ENCODE measurements at regions not wholly inside any gene's neighbourhood (a gene's known extent, or its start where the extent isn't known, plus 50 kb on each side); places are given as distances from the start of the nearest gene placed in this dataset.

DNA sequence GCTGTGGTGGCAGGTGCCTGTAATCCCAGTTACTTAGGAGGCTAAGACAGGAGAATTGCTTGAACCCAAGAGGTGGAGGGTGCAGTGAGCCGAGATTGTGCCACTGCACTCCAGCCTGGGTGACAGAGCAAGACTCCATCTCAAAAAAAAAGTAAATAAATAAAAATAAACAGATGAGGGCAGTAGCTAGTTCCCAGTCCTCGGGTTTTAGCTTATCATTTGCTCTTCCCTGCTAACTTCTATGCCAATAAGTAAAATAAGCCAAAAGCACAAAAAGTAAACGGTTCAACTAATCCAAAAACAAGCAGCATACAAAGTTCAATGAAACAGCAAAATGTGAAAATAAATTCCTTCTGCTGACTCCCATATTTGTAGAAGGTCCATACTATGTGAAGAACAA is 133.0 kb upstream of the TMCC3 start:
- no peak overlapping the region for H3K27ac ChIP-seq
- H3K9me3 ChIP-seq = no peaks in the 10 kb centered on the region
- H3K4me3 ChIP-seq = no peak overlapping the region
- no peak for DNase-seq (ENCODE audit: low spot score in 2 of 2)
- peaks cover 3% of the 10 kb centered on the region for H3K27me3 ChIP-seq
- WGBS = 39% methylated on average over 3 of the region's 3 CpGs
- peaks cover 7% of the 10 kb centered on the region for H3K4me1 ChIP-seq
- no peak for TF ChIP-seq EP300 (IDR thresholded peaks at IDR 0.05)
- TF ChIP-seq CTCF (IDR thresholded peaks at IDR 0.05) = no peak
- TF ChIP-seq POLR2A (IDR thresholded peaks at IDR 0.05) = no peak
- TF ChIP-seq POLR2AphosphoS5 (IDR thresholded peaks at IDR 0.05) = no peak
- no peaks in the 10 kb centered on the region for H3K36me3 ChIP-seq

DNA sequence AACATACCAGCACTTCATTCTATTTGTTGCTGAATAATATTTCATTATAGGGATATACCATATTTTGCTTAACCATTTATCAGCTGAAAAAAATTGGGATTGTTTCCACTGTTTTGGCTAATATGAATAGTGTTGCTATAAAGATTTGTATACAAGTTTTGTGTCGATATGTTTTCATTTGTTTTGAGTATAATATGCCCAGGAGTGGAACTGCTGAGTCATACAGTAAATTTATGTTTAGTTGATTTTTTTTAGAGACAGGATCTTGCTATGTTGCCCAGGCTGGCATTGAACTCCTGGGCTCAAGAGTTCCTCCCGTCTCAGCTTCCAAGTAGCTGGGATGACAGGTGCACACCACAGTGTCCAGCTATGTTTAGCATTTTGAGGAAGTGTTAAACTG is 131.5 kb upstream of the TMCC3 start:
- Histone ChIP-seq H3K27me3 (peaks cover 3% of the 10 kb centered on the region), H3K36me3 (no peaks in the 10 kb centered on the region), H3K4me1 (peaks cover 7% of the 10 kb centered on the region), H3K4me3 (no peak overlapping the region), H3K9me3 (no peaks in the 10 kb centered on the region), H3K27ac (no peak overlapping the region)
- no peak for DNase-seq (ENCODE audit: low spot score in 2 of 2)
- no peak for TF ChIP-seq POLR2AphosphoS5 (IDR thresholded peaks at IDR 0.05)
- TF ChIP-seq EP300 (IDR thresholded peaks at IDR 0.05) = no peak
- no peak for TF ChIP-seq CTCF (IDR thresholded peaks at IDR 0.05)
- TF ChIP-seq POLR2A (IDR thresholded peaks at IDR 0.05) = no peak
- WGBS = 89% methylated on average over 2 of the region's 2 CpGs

DNA sequence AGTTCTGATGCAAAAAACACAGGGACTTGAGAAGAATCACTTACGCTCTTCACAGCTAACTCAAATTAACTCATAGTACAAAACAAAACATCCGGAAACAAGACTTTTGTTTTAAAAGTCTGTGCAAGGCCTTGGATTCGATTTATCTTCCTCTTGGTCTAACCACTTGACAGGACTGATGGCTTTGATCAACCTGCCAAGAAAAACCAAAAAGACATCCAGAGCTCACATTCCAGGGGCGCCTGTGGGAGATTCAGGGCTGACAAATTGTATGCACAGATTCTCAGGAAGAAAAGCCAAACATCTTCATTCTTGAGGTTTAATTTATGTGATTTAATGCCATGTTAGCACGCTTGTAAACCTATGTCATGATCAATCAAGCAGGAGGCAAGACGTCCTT is 129.1 kb upstream of the TMCC3 start:
- H3K36me3 ChIP-seq = no peaks in the 10 kb centered on the region
- no peak overlapping the region for H3K27ac ChIP-seq
- no peak for DNase-seq (ENCODE audit: low spot score in 2 of 2)
- H3K9me3 ChIP-seq = no peaks in the 10 kb centered on the region
- peaks cover 7% of the 10 kb centered on the region for H3K4me1 ChIP-seq
- TF ChIP-seq CTCF (IDR thresholded peaks at IDR 0.05) (no peak), POLR2AphosphoS5 (IDR thresholded peaks at IDR 0.05) (no peak), EP300 (IDR thresholded peaks at IDR 0.05) (no peak), POLR2A (IDR thresholded peaks at IDR 0.05) (no peak)
- H3K4me3 ChIP-seq = no peak overlapping the region
- WGBS = 37% methylated on average over 6 of the region's 6 CpGs
- H3K27me3 ChIP-seq = peaks cover 5% of the 10 kb centered on the region

DNA sequence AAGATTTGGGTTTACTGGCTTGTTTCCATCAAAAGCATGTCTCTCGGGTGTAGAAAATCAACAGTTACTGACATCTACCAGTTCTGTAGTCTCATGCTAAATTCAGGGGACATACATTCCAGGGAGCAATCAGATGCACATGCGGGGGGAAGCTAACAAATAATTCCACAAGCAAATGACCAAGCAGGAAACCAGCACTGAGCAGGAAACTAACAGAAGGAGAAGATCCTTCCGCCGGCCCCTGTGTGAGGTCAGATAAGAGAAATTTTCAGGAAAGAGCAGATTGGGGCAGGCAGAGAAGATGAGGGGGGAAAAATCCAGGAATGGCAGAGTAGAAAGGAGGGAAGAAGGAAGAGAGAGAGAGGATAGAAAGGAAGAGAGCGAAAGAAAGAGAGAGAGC is 127.6 kb upstream of the TMCC3 start:
- DNase-seq (ENCODE audit: low spot score in 2 of 2) = no peak
- Histone ChIP-seq H3K27me3 (peaks cover 7% of the 10 kb centered on the region), H3K4me1 (no peaks in the 10 kb centered on the region), H3K4me3 (no peak overlapping the region), H3K9me3 (no peaks in the 10 kb centered on the region), H3K27ac (no peak overlapping the region), H3K36me3 (no peaks in the 10 kb centered on the region)
- TF ChIP-seq POLR2AphosphoS5 (IDR thresholded peaks at IDR 0.05) (no peak), CTCF (IDR thresholded peaks at IDR 0.05) (no peak), EP300 (IDR thresholded peaks at IDR 0.05) (no peak), POLR2A (IDR thresholded peaks at IDR 0.05) (no peak)
- WGBS = 78% methylated on average over 5 of the region's 5 CpGs

GRCh38 chr12:94775710-94776109 is 125.4 kb upstream of the TMCC3 start:
- Histone ChIP-seq H3K36me3 (no peaks in the 10 kb centered on the region), H3K4me3 (no peak overlapping the region), H3K27me3 (peaks cover 7% of the 10 kb centered on the region), H3K4me1 (no peaks in the 10 kb centered on the region), H3K27ac (no peak overlapping the region), H3K9me3 (no peaks in the 10 kb centered on the region)
- DNase-seq (ENCODE audit: low spot score in 2 of 2) = no peak
- WGBS = 70% methylated on average over 7 of the region's 7 CpGs
- no peak for TF ChIP-seq POLR2A (IDR thresholded peaks at IDR 0.05)
- TF ChIP-seq EP300 (IDR thresholded peaks at IDR 0.05) = no peak
- no peak for TF ChIP-seq CTCF (IDR thresholded peaks at IDR 0.05)
- TF ChIP-seq POLR2AphosphoS5 (IDR thresholded peaks at IDR 0.05) = no peak

Measured in suprapubic skin (tissue), 4 donors.